ENCODE measurements at regions not wholly inside any gene's neighbourhood (a gene's known extent, or its start where the extent isn't known, plus 50 kb on each side); places are given as distances from the start of the nearest gene placed in this dataset.

- TF ChIP-seq CTCF (IDR thresholded peaks at IDR 0.05; ENCODE audit: poor library complexity, severe bottlenecking) (peak; percentile 71), MXI1 (conservative IDR thresholded peaks at IDR 0.05; ENCODE audit: poor library complexity, severe bottlenecking) (no peak), POLR2AphosphoS5 (IDR thresholded peaks at IDR 0.05) (no peak), EP300 (conservative IDR thresholded peaks at IDR 0.05; ENCODE audit: poor library complexity, severe bottlenecking) (no peak)
- TF ChIP-seq, protein P1, sequence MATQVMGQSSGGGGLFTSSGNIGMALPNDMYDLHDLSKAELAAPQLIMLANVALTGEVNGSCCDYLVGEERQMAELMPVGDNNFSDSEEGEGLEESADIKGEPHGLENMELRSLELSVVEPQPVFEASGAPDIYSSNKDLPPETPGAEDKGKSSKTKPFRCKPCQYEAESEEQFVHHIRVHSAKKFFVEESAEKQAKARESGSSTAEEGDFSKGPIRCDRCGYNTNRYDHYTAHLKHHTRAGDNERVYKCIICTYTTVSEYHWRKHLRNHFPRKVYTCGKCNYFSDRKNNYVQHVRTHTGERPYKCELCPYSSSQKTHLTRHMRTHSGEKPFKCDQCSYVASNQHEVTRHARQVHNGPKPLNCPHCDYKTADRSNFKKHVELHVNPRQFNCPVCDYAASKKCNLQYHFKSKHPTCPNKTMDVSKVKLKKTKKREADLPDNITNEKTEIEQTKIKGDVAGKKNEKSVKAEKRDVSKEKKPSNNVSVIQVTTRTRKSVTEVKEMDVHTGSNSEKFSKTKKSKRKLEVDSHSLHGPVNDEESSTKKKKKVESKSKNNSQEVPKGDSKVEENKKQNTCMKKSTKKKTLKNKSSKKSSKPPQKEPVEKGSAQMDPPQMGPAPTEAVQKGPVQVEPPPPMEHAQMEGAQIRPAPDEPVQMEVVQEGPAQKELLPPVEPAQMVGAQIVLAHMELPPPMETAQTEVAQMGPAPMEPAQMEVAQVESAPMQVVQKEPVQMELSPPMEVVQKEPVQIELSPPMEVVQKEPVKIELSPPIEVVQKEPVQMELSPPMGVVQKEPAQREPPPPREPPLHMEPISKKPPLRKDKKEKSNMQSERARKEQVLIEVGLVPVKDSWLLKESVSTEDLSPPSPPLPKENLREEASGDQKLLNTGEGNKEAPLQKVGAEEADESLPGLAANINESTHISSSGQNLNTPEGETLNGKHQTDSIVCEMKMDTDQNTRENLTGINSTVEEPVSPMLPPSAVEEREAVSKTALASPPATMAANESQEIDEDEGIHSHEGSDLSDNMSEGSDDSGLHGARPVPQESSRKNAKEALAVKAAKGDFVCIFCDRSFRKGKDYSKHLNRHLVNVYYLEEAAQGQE (IDR thresholded peaks at IDR 0.05; ENCODE audit: borderline replicate concordance) = no peak
Measured at GRCh38 chr5:136424835-136425584, 59.7 kb upstream of the TRPC7 start.

Measured in neural cell (in vitro differentiated cells).